Right atrium auricular region (tissue), 2 donors: ENCODE measurements at regions not wholly inside any gene's neighbourhood (a gene's known extent, or its start where the extent isn't known, plus 50 kb on each side); places are given as distances from the start of the nearest gene placed in this dataset.
"Not testable (repeated sequence)": the region's sequence is repeated elsewhere in the genome, so short reads cannot be mapped to it uniquely, and the experiment has no call there.

Source experiments
- DNase-seq: peaks from one replicate; pipeline ENCODE4 v3.0.0-alpha.2; 2019; ENCODE audit warnings: low spot score
- H3K27ac ChIP-seq, 2 donors: fragments of 200-600 bp; sonication (generic); 1 replicate in 1 of 2; 2 replicates in 1 of 2; pipeline ENCODE4 v1.5.1; 2016 to 2019
- H3K27me3 ChIP-seq, 2 donors: fragments of 200-600 bp; sonication (generic); one replicate each; pipeline versions ENCODE4 v1.5.1 to v1.6.0; 2017 to 2019
- H3K36me3 ChIP-seq: fragments of 200-600 bp; sonication (generic); one replicate; pipeline ENCODE4 v1.5.1; 2016
- H3K4me1 ChIP-seq, 2 donors: fragments of 200-600 bp; sonication (generic); one replicate each; pipeline versions ENCODE4 v1.5.1 to v1.6.0; 2017 to 2019
- H3K4me3 ChIP-seq, 2 donors: fragments of 200-600 bp; sonication (generic); 1 replicate in 1 of 2; 2 replicates in 1 of 2; pipeline ENCODE4 v1.5.1; 2017 to 2019; ENCODE audit warnings: mild to moderate bottlenecking in 1 of 2, moderate library complexity in 1 of 2
- H3K9me3 ChIP-seq, 2 donors: fragments of 200-600 bp; sonication (generic); one replicate each; pipeline ENCODE4 v1.5.1; 2019
- CTCF ChIP-seq, 2 donors: fragments of 200-600 bp; sonication (generic); IDR thresholded peaks; one replicate each; pipeline ENCODE4 v1.5.1; 2019; ENCODE audit warnings: antibody characterized with exemption in 2 of 2

DNA sequence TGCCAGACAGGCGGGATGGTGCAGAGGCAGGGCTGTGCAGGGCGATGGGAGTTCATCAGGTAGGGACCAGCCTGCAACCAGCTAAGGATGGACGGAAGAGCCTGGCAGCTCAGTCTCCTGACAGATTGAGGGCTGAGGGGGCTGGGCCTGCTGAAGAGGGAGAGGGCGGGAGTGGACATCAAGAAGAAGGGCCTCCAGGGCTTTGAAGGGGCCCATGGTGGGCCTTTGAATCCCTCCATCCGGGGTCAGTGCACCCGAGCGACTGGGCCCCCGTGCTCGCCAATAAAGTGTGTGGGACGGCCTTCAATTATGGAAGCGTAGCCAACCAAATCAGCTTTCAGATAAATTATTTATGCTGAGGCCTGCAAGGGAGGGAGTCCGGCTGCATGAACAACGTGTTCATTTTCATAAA is 431.2 kb downstream of the RPS24 start:
- DNase-seq, result no peak
- Histone ChIP-seq H3K27ac (no peak overlapping the region), H3K27me3 (no peaks in the 10 kb centered on the region), H3K4me1 (no peaks in the 10 kb centered on the region), H3K36me3 (no peaks in the 10 kb centered on the region), H3K9me3 (no peaks in the 10 kb centered on the region), H3K4me3 (no peak overlapping the region)
- TF ChIP-seq CTCF (IDR thresholded peaks at IDR 0.05), result no peak

- Histone ChIP-seq H3K36me3 (no peaks in the 10 kb centered on the region), H3K4me1 (no peaks in the 10 kb centered on the region), H3K27me3 (no peaks in the 10 kb centered on the region), H3K9me3 (no peaks in the 10 kb centered on the region), H3K27ac (no peak overlapping the region), H3K4me3 (no peak overlapping the region)
- DNase-seq, result no peak
- TF ChIP-seq CTCF (IDR thresholded peaks at IDR 0.05), result no peak
Measured at GRCh38 chr10:78465431-78465830, 431.8 kb downstream of the RPS24 start.

DNA sequence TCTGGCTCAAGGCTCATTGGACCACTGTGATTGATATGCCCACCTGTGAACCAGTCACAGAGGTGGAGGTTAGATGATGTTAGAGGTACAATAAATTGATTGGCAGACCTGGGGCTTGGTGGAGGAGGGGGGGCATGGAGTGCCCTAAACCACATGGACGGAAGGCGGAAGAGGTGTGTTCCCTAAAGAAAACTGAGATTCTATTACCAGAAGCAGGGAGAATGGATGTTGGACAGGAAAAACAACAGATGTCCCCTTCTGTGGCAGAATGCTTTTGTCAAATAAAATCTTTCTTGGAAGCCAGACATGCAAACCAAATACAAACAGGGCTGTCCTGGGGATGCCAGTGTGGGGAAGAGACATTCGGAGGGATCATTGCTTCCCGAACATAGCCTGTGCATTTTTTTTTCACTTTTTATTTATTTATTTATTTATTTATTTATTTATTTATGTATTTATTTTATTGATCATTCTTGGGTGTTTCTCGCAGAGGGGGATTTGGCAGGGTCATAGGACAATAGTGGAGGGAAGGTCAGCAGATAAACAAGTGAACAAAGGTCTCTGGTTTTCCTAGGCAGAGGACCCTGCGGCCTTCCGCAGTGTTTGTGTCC is 433.9 kb downstream of the RPS24 start:
- Histone ChIP-seq H3K36me3 (no peaks in the 10 kb centered on the region), H3K27ac (no peak overlapping the region), H3K27me3 (no peaks in the 10 kb centered on the region), H3K9me3 (no peaks in the 10 kb centered on the region), H3K4me1 (no peaks in the 10 kb centered on the region), H3K4me3 (no peak overlapping the region)
- TF ChIP-seq CTCF (IDR thresholded peaks at IDR 0.05), result no peak
- DNase-seq, result no peak

DNA sequence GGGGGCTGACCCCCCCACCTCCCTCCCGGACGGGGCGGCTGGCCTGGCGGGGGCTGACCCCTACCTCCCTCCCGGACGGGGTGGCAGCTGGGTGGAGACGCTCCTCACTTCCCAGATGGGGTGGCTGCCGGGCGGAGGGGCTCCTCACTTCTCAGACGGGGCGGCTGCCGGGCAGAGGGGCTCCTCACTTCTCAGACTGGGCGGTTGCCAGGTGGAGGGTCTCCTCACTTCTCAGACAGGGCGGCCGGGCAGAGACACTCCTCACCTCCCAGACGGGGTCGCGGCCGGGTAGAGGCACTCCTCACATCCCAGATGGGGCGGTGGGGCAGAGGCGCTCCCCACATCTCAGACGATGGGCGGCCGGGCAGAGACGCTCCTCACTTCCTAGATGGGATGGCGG is 435.1 kb downstream of the RPS24 start:
- H3K27me3 ChIP-seq, H3K27ac ChIP-seq, H3K36me3 ChIP-seq, H3K9me3 ChIP-seq, H3K4me1 ChIP-seq, DNase-seq, H3K4me3 ChIP-seq: not testable (repeated sequence)

GRCh38 chr10:78470267-78471103 is 436.8 kb downstream of the RPS24 start:
- Histone ChIP-seq H3K4me3 (no peak overlapping the region), H3K4me1 (no peaks in the 10 kb centered on the region), H3K36me3 (no peaks in the 10 kb centered on the region), H3K9me3 (no peaks in the 10 kb centered on the region), H3K27ac (no peak overlapping the region), H3K27me3 (no peaks in the 10 kb centered on the region)
- no peak for TF ChIP-seq CTCF (IDR thresholded peaks at IDR 0.05)
- no peak for DNase-seq

DNA sequence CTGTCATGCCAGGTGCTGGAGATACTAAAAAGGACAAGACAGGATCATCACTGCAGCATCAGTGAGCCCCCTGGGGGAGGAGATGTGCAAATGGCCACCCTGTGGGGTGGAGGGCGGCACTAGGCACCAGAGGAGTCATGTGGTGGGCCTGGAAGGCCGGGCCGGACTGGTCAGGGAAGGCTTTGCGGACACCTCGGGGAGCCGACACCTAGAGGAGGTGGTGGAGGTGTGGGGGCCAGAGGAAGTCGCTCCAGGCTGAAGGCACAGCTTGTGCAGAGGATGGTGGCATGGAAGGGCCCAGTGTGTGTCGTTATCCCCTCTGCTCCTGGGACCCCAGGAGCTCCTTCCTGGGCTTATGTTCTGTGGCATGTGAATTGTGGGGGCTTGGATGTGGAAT is 437.7 kb downstream of the RPS24 start:
- Histone ChIP-seq H3K27ac (no peak overlapping the region), H3K4me3 (no peak overlapping the region), H3K36me3 (no peaks in the 10 kb centered on the region), H3K4me1 (no peaks in the 10 kb centered on the region), H3K9me3 (no peaks in the 10 kb centered on the region), H3K27me3 (no peaks in the 10 kb centered on the region)
- no peak for DNase-seq
- TF ChIP-seq CTCF (IDR thresholded peaks at IDR 0.05), result no peak
